ENCODE measurements at regions not wholly inside any gene's neighbourhood (a gene's known extent, or its start where the extent isn't known, plus 50 kb on each side); places are given as distances from the start of the nearest gene placed in this dataset.

- H3K4me1 ChIP-seq (replicated peaks in 1 of 2), result peaks cover 11 to 15% of the 10 kb centered on the region in 2 donors
Observed at GRCh38 chr11:25990406-25990805, 341.5 kb upstream of the ANO3 start.

GRCh38 chr11:25991476-25991875, 340.5 kb upstream of the ANO3 start:
- intact Hi-C loops (cut with DNase I), result no loop called here
- 80 to 88% (median 85%) methylated on average over 2 of the region's 2 CpGs for WGBS, 4 donors
- Histone ChIP-seq H3K4me1 (replicated peaks in 1 of 2) (peaks cover 11 to 15% of the 10 kb centered on the region in 2 donors), H3K4me3 (no peak overlapping the region), H3K27ac (no peak overlapping the region), H3K9me3 (replicated peaks in 1 of 3) (no peaks in the 10 kb centered on the region), H3K27me3 (no peaks in the 10 kb centered on the region), H3K36me3 (replicated peaks in 1 of 2) (no peaks in the 10 kb centered on the region)
- no peak for DNase-seq
- TF ChIP-seq POLR2A (IDR thresholded peaks at IDR 0.05) (no peak), CTCF (IDR thresholded peaks at IDR 0.05) (no peak)

More at GRCh38 chr11:25990406-25990805, 341.5 kb upstream of the ANO3 start:
- H3K27ac ChIP-seq, result no peak overlapping the region
- H3K4me3 ChIP-seq, result no peak overlapping the region
- no peaks in the 10 kb centered on the region for H3K36me3 ChIP-seq (replicated peaks in 1 of 2)
- intact Hi-C loops (cut with DNase I), result no loop called here
- no peak for DNase-seq
- no peaks in the 10 kb centered on the region for H3K9me3 ChIP-seq (replicated peaks in 1 of 3)
- no peaks in the 10 kb centered on the region for H3K27me3 ChIP-seq
- WGBS, 4 donors, result 34 to 40% (median 37%) methylated on average over 3 of the region's 3 CpGs
- TF ChIP-seq CTCF (IDR thresholded peaks at IDR 0.05), result no peak
- TF ChIP-seq POLR2A (IDR thresholded peaks at IDR 0.05), result no peak

GRCh38 chr11:25992294-25992693, 339.6 kb upstream of the ANO3 start:
- Histone ChIP-seq H3K36me3 (replicated peaks in 1 of 2) (no peaks in the 10 kb centered on the region), H3K27me3 (no peaks in the 10 kb centered on the region), H3K9me3 (replicated peaks in 1 of 3) (no peaks in the 10 kb centered on the region), H3K4me3 (no peak overlapping the region), H3K27ac (no peak overlapping the region), H3K4me1 (replicated peaks in 1 of 2) (peaks cover 11 to 15% of the 10 kb centered on the region in 2 donors)
- 32 to 40% (median 34%) methylated on average over 3 of the region's 3 CpGs for WGBS, 4 donors
- intact Hi-C loops (cut with DNase I), result no loop called here
- DNase-seq, result no peak
- TF ChIP-seq CTCF (IDR thresholded peaks at IDR 0.05) (no peak), POLR2A (IDR thresholded peaks at IDR 0.05) (no peak)

GRCh38 chr11:25993016-25993415, 338.9 kb upstream of the ANO3 start:
- 89 to 98% (median 92%) methylated on average over 2 of the region's 2 CpGs for WGBS, 4 donors

More at GRCh38 chr11:25993016-25993415, 338.9 kb upstream of the ANO3 start:
- TF ChIP-seq POLR2A (IDR thresholded peaks at IDR 0.05), result no peak
- TF ChIP-seq CTCF (IDR thresholded peaks at IDR 0.05), result no peak
- Histone ChIP-seq H3K36me3 (replicated peaks in 1 of 2) (no peaks in the 10 kb centered on the region), H3K4me1 (replicated peaks in 1 of 2) (peaks cover 11 to 15% of the 10 kb centered on the region in 2 donors), H3K27ac (no peak overlapping the region), H3K9me3 (replicated peaks in 1 of 3) (no peaks in the 10 kb centered on the region), H3K27me3 (no peaks in the 10 kb centered on the region), H3K4me3 (no peak overlapping the region)
- intact Hi-C loops (cut with DNase I), result no loop called here
- no peak for DNase-seq

Data from adrenal gland (tissue), 9 donors.